NB4 (cell line): ENCODE measurements at regions not wholly inside any gene's neighbourhood (a gene's known extent, or its start where the extent isn't known, plus 50 kb on each side); places are given as distances from the start of the nearest gene placed in this dataset.

Experiments
- DNase-seq: peaks from one replicate; pipeline ENCODE4 v3.0.0; 2010; ENCODE audit warnings: low read depth
- H3K4me3 ChIP-seq: one replicate; pipeline ENCODE4 v1.5.1; 2011; ENCODE audit warnings: mild to moderate bottlenecking, low read depth, low read length, moderate library complexity
- CTCF ChIP-seq: IDR thresholded peaks from one replicate; pipeline ENCODE4 v1.5.1; 2012; ENCODE audit warnings: low read depth, low read length
- MAX ChIP-seq: IDR thresholded peaks from 2 replicates; pipeline ENCODE4 v1.6.1; 2011; ENCODE audit warnings: low read depth, low read length
- MYC ChIP-seq: IDR thresholded peaks from 2 replicates; pipeline ENCODE4 v1.6.1; 2011; ENCODE audit warnings: low read depth, low read length
- POLR2A ChIP-seq: IDR thresholded peaks from 2 replicates; pipeline ENCODE4 v1.6.1; 2011; ENCODE audit warnings: mild to moderate bottlenecking; ENCODE audit not compliant: insufficient read length; ENCODE audit errors: extremely low read depth

GRCh38 chr5:87185838-87186237 lies 81.8 kb upstream of the RASA1 start:
- TF ChIP-seq MAX (no peak), POLR2A (no peak), MYC (no peak), CTCF (no peak)
- DNase-seq, result no peak
- no peak overlapping the region for H3K4me3 ChIP-seq

GRCh38 chr5:87188391-87188790 lies 79.3 kb upstream of the RASA1 start:
- no peak overlapping the region for H3K4me3 ChIP-seq
- TF ChIP-seq MYC (no peak), CTCF (no peak), MAX (no peak), POLR2A (no peak)
- no peak for DNase-seq

GRCh38 chr5:87190041-87190440 lies 77.6 kb upstream of the RASA1 start:
- H3K4me3 ChIP-seq, result no peak overlapping the region
- TF ChIP-seq MAX, result no peak
- TF ChIP-seq MYC, result no peak
- no peak for TF ChIP-seq CTCF
- no peak for TF ChIP-seq POLR2A
- no peak for DNase-seq

DNA sequence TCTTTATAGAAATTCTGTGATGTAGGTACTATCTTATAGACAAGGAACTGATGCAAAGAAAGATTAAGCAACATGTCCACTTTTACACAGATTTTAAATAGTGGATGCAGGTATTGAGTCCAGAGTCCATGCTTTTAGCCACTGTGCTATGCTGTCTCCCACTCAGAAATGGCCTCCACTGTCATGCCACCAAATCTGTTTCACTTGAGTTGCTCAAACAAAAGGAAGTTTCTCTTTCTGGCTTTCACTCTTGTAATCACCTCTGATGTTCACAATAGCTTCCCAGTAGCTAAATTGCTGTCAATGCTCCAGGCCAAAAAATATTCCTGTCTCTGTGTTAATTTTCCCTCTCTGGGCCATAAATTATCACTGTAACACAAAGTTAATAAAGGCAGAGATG lies 77.0 kb upstream of the RASA1 start:
- DNase-seq, result no peak
- TF ChIP-seq MAX (no peak), POLR2A (no peak), MYC (no peak), CTCF (no peak)
- H3K4me3 ChIP-seq, result no peak overlapping the region

GRCh38 chr5:87191645-87192044 lies 76.0 kb upstream of the RASA1 start:
- no peak for DNase-seq
- no peak overlapping the region for H3K4me3 ChIP-seq
- TF ChIP-seq POLR2A, result no peak
- TF ChIP-seq MYC, result no peak
- TF ChIP-seq CTCF, result no peak
- no peak for TF ChIP-seq MAX

GRCh38 chr5:87195104-87195591 lies 72.5 kb upstream of the RASA1 start:
- H3K4me3 ChIP-seq, result no peak overlapping the region
- no peak for TF ChIP-seq POLR2A
- no peak for TF ChIP-seq MAX
- no peak for TF ChIP-seq CTCF
- no peak for TF ChIP-seq MYC
- DNase-seq, result peak; percentile 47
